ENCODE measurements at regions not wholly inside any gene's neighbourhood (a gene's known extent, or its start where the extent isn't known, plus 50 kb on each side); places are given as distances from the start of the nearest gene placed in this dataset.

GRCh38 chr2:15756882-15757819, 165.5 kb downstream of the DDX1 start:
- Histone ChIP-seq H3K4me2 (ENCODE audit: low read length) (no peak overlapping the region), H3K9me3 (ENCODE audit: low read length) (peaks cover 17% of the 10 kb centered on the region), H3K9me2 (ENCODE audit: insufficient read depth, low read length) (no peaks in the 10 kb centered on the region), H3F3A (ENCODE audit: insufficient read depth, low read length, poor library complexity, severe bottlenecking) (no peaks in the 10 kb centered on the region), H4K20me1 (ENCODE audit: insufficient read depth) (no peaks in the 10 kb centered on the region), H3K27me3 (ENCODE audit: insufficient read depth, low read depth, low read length) (no peaks in the 10 kb centered on the region), H3K4me3 (ENCODE audit: low read length) (no peak overlapping the region), H3K27ac (ENCODE audit: low read length) (no peak overlapping the region), H3K9ac (ENCODE audit: low read length) (no peak overlapping the region), H3K79me2 (replicated peaks; ENCODE audit: insufficient read depth, low read length) (no peaks in the 10 kb centered on the region), H3K36me3 (ENCODE audit: insufficient read depth, low read length) (no peaks in the 10 kb centered on the region), H2AFZ (ENCODE audit: low read depth, low read length) (no peak overlapping the region)
- TF ChIP-seq TAF1 (IDR thresholded peaks at IDR 0.05; ENCODE audit: low read depth) (no peak), POLR2AphosphoS5 (IDR thresholded peaks at IDR 0.05) (no peak)

- no peak overlapping the region for H2AFZ ChIP-seq (ENCODE audit: low read depth, low read length)
- no peaks in the 10 kb centered on the region for H3F3A ChIP-seq (ENCODE audit: insufficient read depth, low read length, poor library complexity, severe bottlenecking)
- H3K4me3 ChIP-seq (ENCODE audit: low read length) = no peak overlapping the region
- no peaks in the 10 kb centered on the region for H3K36me3 ChIP-seq (ENCODE audit: insufficient read depth, low read length)
- peaks cover 17% of the 10 kb centered on the region for H3K9me3 ChIP-seq (ENCODE audit: low read length)
- H3K9me2 ChIP-seq (ENCODE audit: insufficient read depth, low read length) = no peaks in the 10 kb centered on the region
- no peak overlapping the region for H3K27ac ChIP-seq (ENCODE audit: low read length)
- no peaks in the 10 kb centered on the region for H4K20me1 ChIP-seq (ENCODE audit: insufficient read depth)
- no peak overlapping the region for H3K9ac ChIP-seq (ENCODE audit: low read length)
- H3K27me3 ChIP-seq (ENCODE audit: insufficient read depth, low read depth, low read length) = no peaks in the 10 kb centered on the region
- no peaks in the 10 kb centered on the region for H3K79me2 ChIP-seq (replicated peaks; ENCODE audit: insufficient read depth, low read length)
- no peak for TF ChIP-seq TAF1 (IDR thresholded peaks at IDR 0.05; ENCODE audit: low read depth)
- no peak for TF ChIP-seq EZH2 (IDR thresholded peaks at IDR 0.05; ENCODE audit: borderline replicate concordance, insufficient read depth, low read length, poor library complexity, severe bottlenecking)
- no peak for TF ChIP-seq SMC3 (conservative IDR thresholded peaks at IDR 0.05; ENCODE audit: poor library complexity)
- TF ChIP-seq EP300 (conservative IDR thresholded peaks at IDR 0.05; ENCODE audit: poor library complexity, severe bottlenecking) = no peak
- TF ChIP-seq MXI1 (conservative IDR thresholded peaks at IDR 0.05; ENCODE audit: poor library complexity, severe bottlenecking) = no peak
- no peak for TF ChIP-seq RAD21 (conservative IDR thresholded peaks at IDR 0.05)
- no peak for TF ChIP-seq CTCF (IDR thresholded peaks at IDR 0.05; ENCODE audit: poor library complexity, severe bottlenecking)
- TF ChIP-seq POLR2AphosphoS5 (IDR thresholded peaks at IDR 0.05) = no peak
- TF ChIP-seq REST (IDR thresholded peaks at IDR 0.05; ENCODE audit: borderline replicate concordance) = no peak
- H3K4me2 ChIP-seq (ENCODE audit: low read length) = no peak overlapping the region
Measured at GRCh38 chr2:15757820-15758586, 166.3 kb downstream of the DDX1 start.
